ENCODE measurements at regions not wholly inside any gene's neighbourhood (a gene's known extent, or its start where the extent isn't known, plus 50 kb on each side); places are given as distances from the start of the nearest gene placed in this dataset.

DNA sequence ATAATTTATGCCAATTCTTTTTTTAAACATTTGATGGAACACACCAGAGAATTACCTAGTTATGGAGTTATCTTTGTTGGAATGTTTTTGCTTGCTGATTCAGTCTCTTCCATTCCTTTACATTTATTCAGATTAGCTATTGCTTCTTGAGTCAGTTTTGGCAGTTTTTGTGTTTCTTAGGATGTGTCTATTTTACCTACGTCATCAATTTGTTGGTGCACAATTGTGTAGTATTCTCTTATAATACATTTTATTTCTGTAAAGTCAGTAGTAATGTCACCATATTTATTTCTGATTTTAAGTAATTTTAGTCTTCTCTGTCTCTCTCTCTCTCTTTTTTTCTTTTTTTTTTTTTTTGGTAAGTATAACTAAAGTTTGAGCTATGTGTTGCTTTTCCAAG is 929.5 kb upstream of the RAG2 start:
- no CpG with 5 or more reads among the region's 1 CpG for WGBS
- H3K36me3 ChIP-seq (ENCODE audit: insufficient read depth, low read length) = no peaks in the 10 kb centered on the region
- H3K27me3 ChIP-seq (ENCODE audit: insufficient read depth, low read length) = no peaks in the 10 kb centered on the region
- no peak overlapping the region for H3K27ac ChIP-seq (ENCODE audit: low read depth, low read length)
- H3K9me3 ChIP-seq (ENCODE audit: insufficient read depth, low read depth, low read length) = peaks cover 26% of the 10 kb centered on the region
- H3K4me3 ChIP-seq (ENCODE audit: low read length) = no peak overlapping the region
- H3K4me1 ChIP-seq (ENCODE audit: insufficient read depth, low read length) = peaks cover 6% of the 10 kb centered on the region; the same call in 1 of the 2 replicates
- no peak overlapping the region for H3K9ac ChIP-seq (ENCODE audit: low read depth, low read length)

DNA sequence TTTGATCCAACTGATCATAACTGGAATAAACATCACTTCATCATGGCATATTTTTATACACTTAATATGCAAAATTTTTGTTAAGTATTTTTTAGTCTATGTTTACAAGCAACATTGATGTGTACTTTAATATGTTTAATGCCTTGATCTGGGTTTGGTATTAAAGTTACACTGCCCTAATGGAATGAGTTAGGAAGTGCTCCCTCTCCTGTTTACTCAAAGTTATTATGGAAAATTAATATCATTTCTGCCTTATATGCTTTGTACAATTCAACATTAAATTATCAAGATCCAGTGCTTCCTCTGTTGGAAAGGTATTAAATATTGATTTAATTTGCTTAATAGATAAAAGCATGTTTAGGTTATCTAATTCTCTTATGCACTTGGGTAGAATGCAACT is 927.3 kb upstream of the RAG2 start:
- Histone ChIP-seq H3K9me3 (ENCODE audit: insufficient read depth, low read depth, low read length) (peaks cover 31% of the 10 kb centered on the region), H3K4me3 (ENCODE audit: low read length) (no peak overlapping the region)

DNA sequence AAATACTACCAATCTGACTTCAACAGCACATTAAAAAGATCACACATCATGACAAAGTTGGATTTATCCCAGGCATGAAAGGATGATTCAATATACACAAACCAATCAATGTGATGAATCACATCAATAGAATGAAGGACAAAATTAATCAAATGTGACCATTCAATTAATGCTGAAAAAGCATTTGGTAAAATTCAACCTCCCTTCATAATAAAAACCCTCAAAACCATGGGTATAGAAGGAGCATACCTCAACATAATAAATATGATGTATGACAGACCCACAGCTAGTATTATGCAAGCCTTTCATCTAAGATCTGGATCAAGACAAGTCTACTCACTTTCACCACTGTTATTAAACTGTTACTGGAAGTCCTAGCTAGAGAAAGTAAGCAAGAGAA is 921.7 kb upstream of the RAG2 start:
- Histone ChIP-seq H3K4me1 (ENCODE audit: insufficient read depth, low read length) (no peaks in the 10 kb centered on the region), H3K27ac (ENCODE audit: low read depth, low read length) (no peak overlapping the region), H3K27me3 (ENCODE audit: insufficient read depth, low read length) (no peaks in the 10 kb centered on the region)

More for the DNA sequence above, 927.3 kb upstream of the RAG2 start:
- no peaks in the 10 kb centered on the region for H3K36me3 ChIP-seq (ENCODE audit: insufficient read depth, low read length)
- H3K9ac ChIP-seq (ENCODE audit: low read depth, low read length) = no peak overlapping the region
- H3K4me1 ChIP-seq (ENCODE audit: insufficient read depth, low read length) = no peaks in the 10 kb centered on the region
- H3K27me3 ChIP-seq (ENCODE audit: insufficient read depth, low read length) = no peaks in the 10 kb centered on the region
- H3K27ac ChIP-seq (ENCODE audit: low read depth, low read length) = no peak overlapping the region

DNA sequence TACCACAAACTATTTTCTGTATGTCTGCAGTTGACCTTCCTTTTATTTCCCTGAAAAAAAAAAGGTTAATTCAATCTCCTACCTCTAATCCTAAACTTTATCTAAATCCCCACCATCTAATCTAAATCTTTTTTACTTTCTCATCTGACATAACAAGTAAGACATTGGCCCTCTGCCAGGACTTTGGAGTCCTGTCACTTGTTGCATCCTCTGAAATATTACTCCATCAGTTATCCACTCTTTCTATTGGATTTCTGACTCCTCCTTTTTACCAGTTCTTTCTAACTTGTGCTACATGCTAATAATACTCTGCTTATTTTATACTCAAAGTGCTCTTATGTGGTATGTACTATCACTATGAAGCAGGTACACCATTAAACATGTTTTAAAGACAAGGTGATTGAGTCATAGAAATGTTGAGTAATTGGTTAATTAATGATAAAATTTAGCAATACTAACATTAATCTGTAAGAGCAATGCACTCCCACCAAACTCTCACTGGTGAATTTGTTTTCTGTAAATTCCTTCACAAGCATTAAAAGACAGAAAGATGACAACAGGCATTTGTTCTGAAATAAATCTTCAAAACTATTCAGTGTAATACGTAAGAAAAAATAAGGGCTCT is 914.2 kb upstream of the RAG2 start:
- Histone ChIP-seq H3K36me3 (ENCODE audit: insufficient read depth, low read length) (no peaks in the 10 kb centered on the region), H3K9me3 (ENCODE audit: insufficient read depth, low read depth, low read length) (peaks cover 12% of the 10 kb centered on the region; the same call in 1 of the 2 replicates), H3K9ac (ENCODE audit: low read depth, low read length) (no peak overlapping the region), H3K4me1 (ENCODE audit: insufficient read depth, low read length) (no peaks in the 10 kb centered on the region), H3K27ac (ENCODE audit: low read depth, low read length) (no peak overlapping the region), H3K4me3 (ENCODE audit: low read length) (no peak overlapping the region), H3K27me3 (ENCODE audit: insufficient read depth, low read length) (no peaks in the 10 kb centered on the region)
- WGBS = no CpG with 5 or more reads among the region's 1 CpG

More for the DNA sequence above, 921.7 kb upstream of the RAG2 start:
- Histone ChIP-seq H3K9me3 (ENCODE audit: insufficient read depth, low read depth, low read length) (peaks cover 29% of the 10 kb centered on the region; the same call in 1 of the 2 replicates), H3K4me3 (ENCODE audit: low read length) (no peak overlapping the region), H3K9ac (ENCODE audit: low read depth, low read length) (no peak overlapping the region), H3K36me3 (ENCODE audit: insufficient read depth, low read length) (no peaks in the 10 kb centered on the region)

DNA sequence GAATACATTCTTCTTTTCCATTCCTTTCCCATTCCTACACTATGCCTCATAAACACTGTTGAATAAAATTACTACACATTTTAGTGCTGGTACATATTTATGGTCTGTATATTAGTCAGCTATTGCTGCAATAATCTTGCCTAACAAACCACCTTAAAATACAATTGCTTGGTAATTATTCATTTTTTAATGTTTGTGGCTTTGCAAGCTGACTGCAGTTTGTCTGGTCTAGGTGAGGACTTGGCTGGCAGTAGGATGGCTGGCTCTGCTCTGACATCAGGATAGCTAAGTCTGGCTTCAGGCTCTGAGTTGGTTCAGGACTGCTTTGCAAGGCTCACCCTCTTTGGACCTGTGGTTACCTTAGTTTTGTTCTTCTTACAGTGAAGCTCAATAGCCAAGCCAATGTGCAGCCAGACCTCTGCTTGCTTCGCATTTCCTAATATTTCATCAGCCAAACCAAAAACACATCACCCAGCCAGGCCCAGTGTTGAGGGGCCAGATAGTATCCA is 913.4 kb upstream of the RAG2 start:
- H3K4me3 ChIP-seq (ENCODE audit: low read length) = no peak overlapping the region
- no peak overlapping the region for H3K9ac ChIP-seq (ENCODE audit: low read depth, low read length)
- H3K27me3 ChIP-seq (ENCODE audit: insufficient read depth, low read length) = no peaks in the 10 kb centered on the region
- 95% methylated on average over 1 of the region's 1 CpG for WGBS
- H3K27ac ChIP-seq (ENCODE audit: low read depth, low read length) = no peak overlapping the region
- H3K4me1 ChIP-seq (ENCODE audit: insufficient read depth, low read length) = peaks cover 2% of the 10 kb centered on the region; the same call in 1 of the 2 replicates
- H3K9me3 ChIP-seq (ENCODE audit: insufficient read depth, low read depth, low read length) = peaks cover 9% of the 10 kb centered on the region; the same call in 1 of the 2 replicates
- H3K36me3 ChIP-seq (ENCODE audit: insufficient read depth, low read length) = no peaks in the 10 kb centered on the region

DNA sequence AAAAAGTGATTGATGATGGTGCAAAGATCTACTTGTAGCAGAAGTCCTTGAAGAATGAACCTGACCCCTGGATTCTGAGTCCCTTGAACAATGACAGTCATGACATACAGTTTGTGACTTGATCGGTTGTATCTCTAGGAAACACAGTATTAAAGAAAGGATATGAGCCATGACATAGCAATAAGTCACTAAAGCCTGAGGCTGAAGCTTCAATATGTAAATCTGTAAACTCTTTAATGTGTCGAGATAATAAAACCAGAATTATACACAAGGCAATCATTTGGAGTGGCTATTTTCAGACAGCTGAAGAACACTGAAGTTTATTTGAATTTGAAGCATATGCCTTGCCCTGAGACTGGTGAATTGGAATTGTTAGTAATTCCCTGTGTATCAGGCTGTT is 911.5 kb upstream of the RAG2 start:
- Histone ChIP-seq H3K4me3 (ENCODE audit: low read length) (no peak overlapping the region), H3K27ac (ENCODE audit: low read depth, low read length) (no peak overlapping the region), H3K36me3 (ENCODE audit: insufficient read depth, low read length) (no peaks in the 10 kb centered on the region), H3K27me3 (ENCODE audit: insufficient read depth, low read length) (no peaks in the 10 kb centered on the region), H3K9me3 (ENCODE audit: insufficient read depth, low read depth, low read length) (no peaks in the 10 kb centered on the region), H3K4me1 (ENCODE audit: insufficient read depth, low read length) (peaks cover 21% of the 10 kb centered on the region), H3K9ac (ENCODE audit: low read depth, low read length) (no peak overlapping the region)
- 90% methylated on average over 2 of the region's 2 CpGs for WGBS

DNA sequence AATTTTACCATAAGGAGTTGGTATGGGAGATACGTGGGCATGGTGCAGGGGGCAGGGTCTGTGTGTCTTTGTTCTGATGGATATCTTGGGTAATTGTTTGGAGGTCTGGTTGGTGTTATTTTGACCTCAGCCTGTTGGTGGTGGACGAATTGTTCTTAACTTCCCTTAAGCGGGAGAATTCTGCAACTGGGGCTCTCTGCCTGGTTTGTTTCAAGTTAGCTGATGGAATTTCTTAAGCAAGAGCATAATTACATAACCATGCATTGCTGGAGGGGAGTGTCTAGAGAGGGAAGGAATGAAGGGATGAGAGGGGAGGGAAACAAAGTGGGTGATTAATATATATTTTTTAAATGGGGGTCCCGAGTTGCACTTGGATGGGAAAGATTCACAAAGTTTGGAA is 908.5 kb upstream of the RAG2 start:
- WGBS = 84% methylated on average over 4 of the region's 4 CpGs
- H3K9me3 ChIP-seq (ENCODE audit: insufficient read depth, low read depth, low read length) = no peaks in the 10 kb centered on the region
- H3K27me3 ChIP-seq (ENCODE audit: insufficient read depth, low read length) = no peaks in the 10 kb centered on the region
- H3K4me1 ChIP-seq (ENCODE audit: insufficient read depth, low read length) = peaks cover 37% of the 10 kb centered on the region
- no peaks in the 10 kb centered on the region for H3K36me3 ChIP-seq (ENCODE audit: insufficient read depth, low read length)
- H3K4me3 ChIP-seq (ENCODE audit: low read length) = no peak overlapping the region
- H3K27ac ChIP-seq (ENCODE audit: low read depth, low read length) = no peak overlapping the region
- H3K9ac ChIP-seq (ENCODE audit: low read depth, low read length) = no peak overlapping the region

DNA sequence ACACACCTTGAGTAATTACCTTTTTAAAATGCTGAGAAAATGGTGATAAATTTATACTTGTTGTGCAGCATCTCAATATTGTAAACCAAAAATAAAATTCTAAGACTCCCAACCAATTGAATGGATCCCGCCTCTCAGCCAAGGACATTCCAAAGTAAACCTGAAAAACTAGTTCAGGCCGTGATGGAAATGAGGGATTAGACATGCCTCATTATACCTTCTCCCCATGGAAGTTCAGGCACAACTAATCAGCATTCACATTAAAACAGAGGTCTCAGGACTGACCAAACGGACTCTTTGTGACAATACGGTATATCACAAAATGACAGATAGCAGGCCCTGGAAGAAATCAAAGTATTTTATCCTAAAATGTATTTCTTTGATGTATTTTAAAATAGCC is 907.4 kb upstream of the RAG2 start:
- Histone ChIP-seq H3K9ac (ENCODE audit: low read depth, low read length) (no peak overlapping the region), H3K27ac (ENCODE audit: low read depth, low read length) (peak overlapping the region; percentile 60), H3K36me3 (ENCODE audit: insufficient read depth, low read length) (no peaks in the 10 kb centered on the region), H3K4me1 (ENCODE audit: insufficient read depth, low read length) (peaks cover 37% of the 10 kb centered on the region), H3K27me3 (ENCODE audit: insufficient read depth, low read length) (no peaks in the 10 kb centered on the region), H3K9me3 (ENCODE audit: insufficient read depth, low read depth, low read length) (no peaks in the 10 kb centered on the region), H3K4me3 (ENCODE audit: low read length) (no peak overlapping the region)
- WGBS = 87% methylated on average over 4 of the region's 4 CpGs

DNA sequence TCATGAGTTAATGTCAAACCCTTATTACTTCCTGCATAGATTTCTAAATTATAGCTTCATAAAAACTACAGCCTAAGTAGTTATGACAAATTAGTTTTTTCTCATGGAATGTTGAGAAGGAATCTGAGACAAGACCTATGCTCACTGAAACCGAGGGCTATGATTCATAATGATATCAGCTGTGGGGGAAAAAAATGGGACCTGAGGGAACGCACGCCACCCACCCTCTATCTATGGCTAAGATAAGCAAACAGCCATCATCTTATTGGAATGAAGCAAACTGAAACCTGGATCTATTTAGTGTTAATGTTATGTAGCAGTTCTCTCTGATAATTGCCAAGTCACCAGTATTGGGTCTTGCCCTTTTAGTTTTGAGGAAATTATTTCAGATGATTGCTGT is 906.9 kb upstream of the RAG2 start:
- Histone ChIP-seq H3K36me3 (ENCODE audit: insufficient read depth, low read length) (no peaks in the 10 kb centered on the region), H3K27me3 (ENCODE audit: insufficient read depth, low read length) (no peaks in the 10 kb centered on the region), H3K4me1 (ENCODE audit: insufficient read depth, low read length) (peaks cover 37% of the 10 kb centered on the region), H3K4me3 (ENCODE audit: low read length) (no peak overlapping the region), H3K9ac (ENCODE audit: low read depth, low read length) (peak overlapping the region; percentile 55; the same call in 1 of the 2 replicates), H3K27ac (ENCODE audit: low read depth, low read length) (peak overlapping the region; percentile 46), H3K9me3 (ENCODE audit: insufficient read depth, low read depth, low read length) (no peaks in the 10 kb centered on the region)
- 100% methylated on average over 1 of the region's 3 CpGs for WGBS

DNA sequence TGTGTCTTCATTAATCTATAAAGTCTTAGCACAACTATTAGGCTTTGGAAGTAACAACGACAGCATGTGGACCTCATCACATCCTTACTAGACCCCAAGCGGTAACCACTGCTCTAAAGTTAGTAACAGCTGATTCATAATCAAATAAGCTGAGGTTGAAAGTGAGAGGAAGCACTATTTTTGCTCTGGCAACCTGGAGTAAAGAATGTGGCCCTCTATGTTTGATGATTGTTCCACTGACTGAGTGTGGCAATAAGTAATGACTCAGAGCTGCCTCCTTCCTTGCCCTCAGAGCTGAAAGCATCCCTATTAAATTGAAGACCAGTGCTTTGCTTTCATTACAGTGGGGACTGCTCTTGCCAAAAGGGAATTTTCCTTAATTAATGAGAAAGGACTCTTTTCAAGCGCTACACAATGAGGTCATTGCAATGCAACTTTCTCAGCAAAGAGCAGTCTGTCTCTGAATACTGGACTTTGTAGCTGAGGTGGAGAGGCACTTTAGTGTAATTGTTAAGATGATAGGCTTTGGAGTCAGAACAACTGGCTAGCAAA is 906.1 kb upstream of the RAG2 start:
- H3K27me3 ChIP-seq (ENCODE audit: insufficient read depth, low read length) = no peaks in the 10 kb centered on the region
- H3K9me3 ChIP-seq (ENCODE audit: insufficient read depth, low read depth, low read length) = no peaks in the 10 kb centered on the region
- H3K36me3 ChIP-seq (ENCODE audit: insufficient read depth, low read length) = no peaks in the 10 kb centered on the region
- H3K27ac ChIP-seq (ENCODE audit: low read depth, low read length) = peak overlapping the region; percentile 38
- 81% methylated on average over 3 of the region's 3 CpGs for WGBS
- H3K9ac ChIP-seq (ENCODE audit: low read depth, low read length) = no peak overlapping the region
- peaks cover 37% of the 10 kb centered on the region for H3K4me1 ChIP-seq (ENCODE audit: insufficient read depth, low read length)
- H3K4me3 ChIP-seq (ENCODE audit: low read length) = no peak overlapping the region

DNA sequence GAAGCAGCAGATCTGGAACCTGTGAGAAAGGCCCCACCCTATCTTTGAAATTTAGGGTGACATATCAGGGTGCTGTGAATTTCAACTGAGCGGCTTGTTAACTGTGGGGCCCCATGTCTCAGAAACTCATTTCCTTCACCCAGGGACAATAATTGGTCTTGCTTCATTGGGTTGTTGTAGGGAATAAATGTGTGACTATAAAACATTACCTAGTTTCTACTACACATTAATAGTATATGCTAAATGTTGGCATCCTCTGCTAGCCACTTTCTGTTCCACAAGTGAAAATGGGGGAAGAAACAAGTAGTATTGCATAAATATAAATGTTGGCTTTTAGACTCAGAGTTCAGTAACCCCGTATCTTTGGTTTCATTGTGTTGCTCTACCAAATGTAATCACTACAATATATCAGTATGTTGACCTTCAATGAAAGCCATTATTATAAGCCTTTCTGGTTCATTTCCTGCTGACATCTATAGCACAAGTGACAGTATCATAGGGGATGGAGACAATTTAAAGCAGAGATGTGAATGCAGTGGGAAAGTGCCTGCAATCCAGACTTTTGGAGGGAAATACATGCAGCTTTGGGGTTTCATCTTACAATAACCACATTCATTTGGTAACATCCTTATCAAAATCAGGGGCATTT is 905.5 kb upstream of the RAG2 start:
- Histone ChIP-seq H3K4me1 (ENCODE audit: insufficient read depth, low read length) (peaks cover 37% of the 10 kb centered on the region), H3K27me3 (ENCODE audit: insufficient read depth, low read length) (no peaks in the 10 kb centered on the region), H3K36me3 (ENCODE audit: insufficient read depth, low read length) (no peaks in the 10 kb centered on the region), H3K27ac (ENCODE audit: low read depth, low read length) (no peak overlapping the region; the same call in 1 of the 2 replicates), H3K9ac (ENCODE audit: low read depth, low read length) (no peak overlapping the region), H3K4me3 (ENCODE audit: low read length) (no peak overlapping the region), H3K9me3 (ENCODE audit: insufficient read depth, low read depth, low read length) (no peaks in the 10 kb centered on the region)
- WGBS = 92% methylated on average over 2 of the region's 2 CpGs
